Sigmoid colon (tissue), 6 donors: ENCODE measurements at regions not wholly inside any gene's neighbourhood (a gene's known extent, or its start where the extent isn't known, plus 50 kb on each side); places are given as distances from the start of the nearest gene placed in this dataset.

Experiments
- DNase-seq: peaks from one replicate; pipeline ENCODE4 v3.0.0-alpha.2; 2019
- H3K27ac ChIP-seq, 4 donors: fragments of 200-600 bp; sonication (generic); one replicate each; pipeline ENCODE4 v1.5.1; 2016 to 2019; ENCODE audit warnings: mild to moderate bottlenecking in 1 of 4
- H3K27me3 ChIP-seq, 3 donors: fragments of 200-600 bp; sonication (generic); one replicate each; pipeline ENCODE4 v1.5.1; 2019; ENCODE audit warnings: mild to moderate bottlenecking in 1 of 3
- H3K36me3 ChIP-seq, 4 donors: fragments of 200-600 bp; sonication (generic); one replicate each; pipeline ENCODE4 v1.5.1; 2016 to 2019
- H3K4me1 ChIP-seq, 4 donors: fragments of 200-600 bp; sonication (generic); one replicate each; pipeline ENCODE4 v1.5.1; 2017 to 2019
- H3K4me3 ChIP-seq, 4 donors: fragments of 200-600 bp; sonication (generic); one replicate each; pipeline ENCODE4 v1.5.1; 2017 to 2019; ENCODE audit warnings: mild to moderate bottlenecking in 2 of 4, moderate library complexity in 1 of 4
- H3K9me3 ChIP-seq, 4 donors: fragments of 200-600 bp in 3 of 4; sonication (generic) in 3 of 4; one replicate each; pipeline versions ENCODE4 v1.5.1 to v1.6.1; 2013 to 2019
- EP300 ChIP-seq, 4 donors: sonication (generic); formaldehyde crosslinking; IDR thresholded peaks; one replicate each; pipeline ENCODE4 v1.6.1; 2017; ENCODE audit warnings: antibody characterized with exemption in 4 of 4
- POLR2A ChIP-seq, 2 donors: fragments of 450-650 bp; IDR thresholded peaks; one replicate each; pipeline ENCODE4 v1.6.1; 2016; ENCODE audit warnings: antibody characterized with exemption in 2 of 2, mild to moderate bottlenecking in 2 of 2, moderate library complexity in 2 of 2
- POLR2AphosphoS5 ChIP-seq, 4 donors: sonication (generic); formaldehyde crosslinking; IDR thresholded peaks; one replicate each; pipeline ENCODE4 v1.6.1; 2017; ENCODE audit warnings: antibody characterized with exemption in 4 of 4
- WGBS, 2 donors: extraction: QIAGEN DNeasy Blood & Tissue Kit; methylation state at CpG; one replicate each; pipeline ENCODE4 v1.1.7; 2013; 5-methylcytosine and 5-hydroxymethylcytosine counted together
- intact Hi-C: fragments of 100-400 bp; cut with DNase I; formaldehyde crosslinking; loops from one replicate; pipeline ENCODE4 v1.15.1; 2023
- TF ChIP-seq, protein P1 (sequence below), 4 experiments: fragments of 450-650 bp in 3 of 4; fragments of 200-600 bp in 1 of 4; IDR thresholded peaks; one replicate each; pipeline ENCODE4 v1.5.1; 2016 to 2019; ENCODE audit warnings: antibody characterized with exemption in 4 of 4, mild to moderate bottlenecking in 3 of 4, moderate library complexity in 2 of 4
- donor health status: healthy with polysubstance abuse.
- donor health status: healthy.

GRCh38 chr1:157409927-157410326 is 142.4 kb downstream of the FCRL5 start:
- H3K4me3 ChIP-seq = no peak overlapping the region
- DNase-seq = no peak
- H3K27me3 ChIP-seq = no peaks in the 10 kb centered on the region
- H3K27ac ChIP-seq = no peak overlapping the region
- 88% methylated on average over 6 of the region's 6 CpGs for whole genome bisulfite sequencing, 2 donors
- no peaks in the 10 kb centered on the region for H3K36me3 ChIP-seq
- no peaks in the 10 kb centered on the region for H3K4me1 ChIP-seq
- TF ChIP-seq POLR2A (IDR thresholded peaks at IDR 0.05) (no peak), EP300 (IDR thresholded peaks at IDR 0.05) (no peak), POLR2AphosphoS5 (IDR thresholded peaks at IDR 0.05) (no peak)
- TF ChIP-seq, protein P1, sequence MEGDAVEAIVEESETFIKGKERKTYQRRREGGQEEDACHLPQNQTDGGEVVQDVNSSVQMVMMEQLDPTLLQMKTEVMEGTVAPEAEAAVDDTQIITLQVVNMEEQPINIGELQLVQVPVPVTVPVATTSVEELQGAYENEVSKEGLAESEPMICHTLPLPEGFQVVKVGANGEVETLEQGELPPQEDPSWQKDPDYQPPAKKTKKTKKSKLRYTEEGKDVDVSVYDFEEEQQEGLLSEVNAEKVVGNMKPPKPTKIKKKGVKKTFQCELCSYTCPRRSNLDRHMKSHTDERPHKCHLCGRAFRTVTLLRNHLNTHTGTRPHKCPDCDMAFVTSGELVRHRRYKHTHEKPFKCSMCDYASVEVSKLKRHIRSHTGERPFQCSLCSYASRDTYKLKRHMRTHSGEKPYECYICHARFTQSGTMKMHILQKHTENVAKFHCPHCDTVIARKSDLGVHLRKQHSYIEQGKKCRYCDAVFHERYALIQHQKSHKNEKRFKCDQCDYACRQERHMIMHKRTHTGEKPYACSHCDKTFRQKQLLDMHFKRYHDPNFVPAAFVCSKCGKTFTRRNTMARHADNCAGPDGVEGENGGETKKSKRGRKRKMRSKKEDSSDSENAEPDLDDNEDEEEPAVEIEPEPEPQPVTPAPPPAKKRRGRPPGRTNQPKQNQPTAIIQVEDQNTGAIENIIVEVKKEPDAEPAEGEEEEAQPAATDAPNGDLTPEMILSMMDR (IDR thresholded peaks at IDR 0.05) = no peak
- intact Hi-C loops = no loop called here
- no peaks in the 10 kb centered on the region for H3K9me3 ChIP-seq

DNA sequence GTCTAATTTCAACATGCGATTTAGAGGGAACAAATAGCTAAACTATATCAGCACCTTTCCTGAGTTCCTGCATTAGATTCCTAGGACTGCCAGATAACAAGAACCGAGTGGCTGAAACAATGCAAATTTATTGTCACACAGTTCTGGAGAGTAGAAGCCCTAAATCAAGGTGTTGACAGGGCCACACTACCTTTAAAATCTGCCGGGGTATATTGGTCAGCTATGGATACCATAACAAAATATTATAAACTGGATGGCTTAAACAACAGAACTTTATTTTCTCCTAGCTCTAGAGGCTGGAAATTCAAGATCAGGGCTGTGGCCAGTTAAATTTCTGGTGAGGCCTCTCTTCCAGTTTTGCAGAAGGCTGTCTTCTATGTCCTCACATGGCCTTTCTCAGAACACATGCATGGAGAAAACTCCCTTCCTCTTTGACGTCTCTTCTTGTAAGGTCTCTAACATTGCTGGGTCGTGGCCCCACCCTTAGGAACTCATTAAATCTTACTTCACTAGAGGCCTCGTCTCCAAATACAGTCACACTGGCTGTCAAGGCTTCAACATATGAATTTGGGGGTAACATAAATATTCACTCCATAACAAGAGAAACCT is 144.3 kb downstream of the FCRL5 start:
- Histone ChIP-seq H3K27ac (no peak overlapping the region), H3K4me1 (no peaks in the 10 kb centered on the region), H3K36me3 (no peaks in the 10 kb centered on the region), H3K27me3 (no peaks in the 10 kb centered on the region), H3K4me3 (no peak overlapping the region), H3K9me3 (no peaks in the 10 kb centered on the region)
- no peak for DNase-seq
- TF ChIP-seq, protein P1 (IDR thresholded peaks at IDR 0.05) = no peak
- TF ChIP-seq POLR2A (IDR thresholded peaks at IDR 0.05) = no peak
- TF ChIP-seq POLR2AphosphoS5 (IDR thresholded peaks at IDR 0.05) = no peak
- TF ChIP-seq EP300 (IDR thresholded peaks at IDR 0.05) = no peak
- WGBS, 2 donors = 57 to 62% methylated on average over 6 of the region's 6 CpGs
- intact Hi-C loops = no loop called here

DNA sequence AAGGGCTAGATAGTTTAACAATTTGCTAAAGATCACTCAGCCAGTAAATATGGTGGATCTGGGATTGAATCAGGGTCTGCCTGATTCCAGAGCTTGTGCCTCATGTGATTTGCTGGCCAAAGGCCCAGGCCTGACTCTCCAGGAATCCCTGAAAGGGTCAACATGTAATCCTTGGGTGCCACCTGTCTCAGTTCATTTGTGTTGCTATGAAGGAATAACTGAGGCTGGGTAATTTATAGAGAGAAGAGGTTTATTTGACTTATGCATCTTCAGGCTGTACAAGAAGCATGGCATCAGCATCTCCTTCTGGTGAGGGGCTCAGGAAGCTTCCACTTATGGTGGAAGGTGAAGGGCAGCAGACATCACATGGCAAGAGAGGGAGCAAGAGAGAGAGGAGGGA is 144.9 kb downstream of the FCRL5 start:
- Histone ChIP-seq H3K4me3 (no peak overlapping the region), H3K9me3 (no peaks in the 10 kb centered on the region), H3K4me1 (no peaks in the 10 kb centered on the region), H3K36me3 (no peaks in the 10 kb centered on the region), H3K27ac (no peak overlapping the region), H3K27me3 (no peaks in the 10 kb centered on the region)
- TF ChIP-seq EP300 (IDR thresholded peaks at IDR 0.05) (no peak), POLR2AphosphoS5 (IDR thresholded peaks at IDR 0.05) (no peak), POLR2A (IDR thresholded peaks at IDR 0.05) (no peak)
- TF ChIP-seq, protein P1 (IDR thresholded peaks at IDR 0.05) = no peak
- intact Hi-C loops = no loop called here
- no peak for DNase-seq

GRCh38 chr1:157405662-157406061 is 146.7 kb downstream of the FCRL5 start:
- WGBS, 2 donors = 94 to 95% methylated on average over 4 of the region's 4 CpGs
- Histone ChIP-seq H3K9me3 (no peaks in the 10 kb centered on the region), H3K4me3 (no peak overlapping the region), H3K27ac (no peak overlapping the region), H3K4me1 (peaks cover 0 to 9% (median 6%) of the 10 kb centered on the region in 4 donors), H3K27me3 (no peaks in the 10 kb centered on the region), H3K36me3 (no peaks in the 10 kb centered on the region)
- intact Hi-C loops = no loop called here
- DNase-seq = no peak
- TF ChIP-seq, protein P1 (IDR thresholded peaks at IDR 0.05) = no peak
- TF ChIP-seq POLR2AphosphoS5 (IDR thresholded peaks at IDR 0.05) (no peak), EP300 (IDR thresholded peaks at IDR 0.05) (no peak), POLR2A (IDR thresholded peaks at IDR 0.05) (no peak)

DNA sequence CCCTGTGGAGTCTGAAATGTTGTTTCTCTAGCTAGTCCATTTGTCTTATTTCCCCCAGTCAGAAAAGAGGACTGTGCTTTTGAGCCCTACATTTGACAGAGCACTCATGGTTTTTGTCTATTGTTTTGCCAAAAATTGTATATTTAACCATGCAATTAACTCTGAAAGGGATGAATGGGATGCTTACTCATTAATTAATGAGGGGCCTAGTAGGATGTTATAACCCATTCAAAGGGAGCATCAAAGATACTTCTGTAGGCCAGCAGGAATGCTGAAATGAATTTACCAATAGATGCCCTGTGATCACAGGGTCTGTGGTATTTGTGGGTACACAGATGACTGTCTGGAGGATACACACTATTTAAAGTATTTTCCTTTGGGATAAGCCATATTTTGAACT is 147.7 kb downstream of the FCRL5 start:
- Histone ChIP-seq H3K4me3 (no peak overlapping the region), H3K9me3 (no peaks in the 10 kb centered on the region), H3K4me1 (peaks cover 0 to 14% (median 10%) of the 10 kb centered on the region in 4 donors), H3K27ac (no peak overlapping the region), H3K36me3 (no peaks in the 10 kb centered on the region), H3K27me3 (no peaks in the 10 kb centered on the region)
- DNase-seq = no peak
- TF ChIP-seq POLR2A (IDR thresholded peaks at IDR 0.05) (no peak), POLR2AphosphoS5 (IDR thresholded peaks at IDR 0.05) (no peak), EP300 (IDR thresholded peaks at IDR 0.05) (no peak)
- TF ChIP-seq, protein P1 (IDR thresholded peaks at IDR 0.05) = no peak
- intact Hi-C loops = no loop called here
